Astrocyte (in vitro differentiated cells and primary cell): ENCODE measurements at regions not wholly inside any gene's neighbourhood (a gene's known extent, or its start where the extent isn't known, plus 50 kb on each side); places are given as distances from the start of the nearest gene placed in this dataset.
"Not testable (repeated sequence)": the region's sequence is repeated elsewhere in the genome, so short reads cannot be mapped to it uniquely, and the experiment has no call there.

ENCODE experiments used
- EZH2 ChIP-seq: IDR thresholded peaks from 2 replicates; pipeline ENCODE4 v1.6.1; 2012; ENCODE audit warnings: mild to moderate bottlenecking, low read length, inconsistent platforms; ENCODE audit not compliant: insufficient read depth
- TF ChIP-seq, protein P1 (sequence below): IDR thresholded peaks from 2 replicates; pipeline ENCODE4 v1.5.1; 2011; ENCODE audit warnings: low read depth, mild to moderate bottlenecking, inconsistent platforms, low read length, moderate library complexity; ENCODE audit not compliant: insufficient read depth

DNA sequence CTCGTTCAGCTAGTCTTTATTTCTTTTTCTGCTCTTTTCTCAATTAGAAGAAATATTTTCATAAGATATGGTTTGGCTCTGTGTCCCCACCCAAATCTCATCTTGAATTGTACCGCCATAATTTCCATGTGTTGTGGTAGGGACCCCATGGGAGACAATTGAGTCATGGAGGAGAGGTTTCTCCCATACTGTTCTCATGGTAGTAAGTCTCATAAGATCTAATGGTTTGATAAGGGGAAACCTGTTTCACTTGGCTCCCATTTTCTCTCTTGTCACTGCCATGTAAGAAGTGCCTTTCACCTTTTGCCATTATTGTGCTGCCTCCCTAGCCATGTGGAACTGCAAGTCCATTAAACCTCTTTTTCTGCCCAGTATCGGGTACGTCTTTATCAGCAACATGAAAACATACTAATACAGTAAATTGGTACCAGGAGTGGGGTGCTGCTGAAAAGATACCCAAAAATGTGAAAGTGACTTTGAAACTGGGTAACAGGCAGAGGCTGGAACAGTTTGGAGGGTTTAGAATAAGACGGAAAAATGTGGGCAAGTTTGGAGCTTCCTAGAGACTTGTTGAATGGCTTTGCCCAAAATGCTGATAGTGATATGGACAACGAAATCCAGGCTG, 112.0 kb upstream of the SMARCA2 start:
- TF ChIP-seq, protein P1, sequence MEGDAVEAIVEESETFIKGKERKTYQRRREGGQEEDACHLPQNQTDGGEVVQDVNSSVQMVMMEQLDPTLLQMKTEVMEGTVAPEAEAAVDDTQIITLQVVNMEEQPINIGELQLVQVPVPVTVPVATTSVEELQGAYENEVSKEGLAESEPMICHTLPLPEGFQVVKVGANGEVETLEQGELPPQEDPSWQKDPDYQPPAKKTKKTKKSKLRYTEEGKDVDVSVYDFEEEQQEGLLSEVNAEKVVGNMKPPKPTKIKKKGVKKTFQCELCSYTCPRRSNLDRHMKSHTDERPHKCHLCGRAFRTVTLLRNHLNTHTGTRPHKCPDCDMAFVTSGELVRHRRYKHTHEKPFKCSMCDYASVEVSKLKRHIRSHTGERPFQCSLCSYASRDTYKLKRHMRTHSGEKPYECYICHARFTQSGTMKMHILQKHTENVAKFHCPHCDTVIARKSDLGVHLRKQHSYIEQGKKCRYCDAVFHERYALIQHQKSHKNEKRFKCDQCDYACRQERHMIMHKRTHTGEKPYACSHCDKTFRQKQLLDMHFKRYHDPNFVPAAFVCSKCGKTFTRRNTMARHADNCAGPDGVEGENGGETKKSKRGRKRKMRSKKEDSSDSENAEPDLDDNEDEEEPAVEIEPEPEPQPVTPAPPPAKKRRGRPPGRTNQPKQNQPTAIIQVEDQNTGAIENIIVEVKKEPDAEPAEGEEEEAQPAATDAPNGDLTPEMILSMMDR = not testable (repeated sequence)
- TF ChIP-seq EZH2 = not testable (repeated sequence)
